Activated CD4-positive, alpha-beta T cell treated with anti-CD3 and anti-CD28 coated beads, Interleukin-2, amount 50 U/mL, for 48 hours (primary cell): ENCODE measurements at regions not wholly inside any gene's neighbourhood (a gene's known extent, or its start where the extent isn't known, plus 50 kb on each side); places are given as distances from the start of the nearest gene placed in this dataset.

ENCODE experiments used
- DNase-seq, 2 experiments: peaks; one replicate each; pipeline ENCODE4 v3.0.0-alpha.2; 2020

GRCh38 chr6:167759206-167759605 lies 67.5 kb upstream of the AFDN start:
- DNase-seq: no peak

- no peak for DNase-seq
Observed at GRCh38 chr6:167759912-167760311, 66.8 kb upstream of the AFDN start.

GRCh38 chr6:167760979-167761793 lies 65.5 kb upstream of the AFDN start:
- no peak for DNase-seq

- no peak for DNase-seq
Observed at GRCh38 chr6:167761794-167762258, 64.9 kb upstream of the AFDN start.

- no peak for DNase-seq
Observed at GRCh38 chr6:167762259-167762962, 64.3 kb upstream of the AFDN start.

- DNase-seq: no peak
Observed at GRCh38 chr6:167763056-167763944, 63.4 kb upstream of the AFDN start.

- no peak for DNase-seq
Observed at GRCh38 chr6:167764215-167764614, 62.5 kb upstream of the AFDN start.

- DNase-seq: no peak
Observed at GRCh38 chr6:167764713-167765479, 61.8 kb upstream of the AFDN start.

GRCh38 chr6:167766986-167767714 lies 59.6 kb upstream of the AFDN start:
- DNase-seq: no peak

GRCh38 chr6:167767715-167768107 lies 59.0 kb upstream of the AFDN start:
- DNase-seq: no peak

- no peak for DNase-seq
Observed at GRCh38 chr6:167768471-167769215, 58.1 kb upstream of the AFDN start.

GRCh38 chr6:167769408-167770190 lies 57.1 kb upstream of the AFDN start:
- DNase-seq: no peak

- DNase-seq: no peak
Observed at GRCh38 chr6:167770291-167770955, 56.3 kb upstream of the AFDN start.

GRCh38 chr6:167774881-167775280 lies 51.8 kb upstream of the AFDN start:
- no peak for DNase-seq

- DNase-seq: no peak
Observed at GRCh38 chr6:167776906-167777627, 49.6 kb upstream of the AFDN start.
